ENCODE measurements at regions not wholly inside any gene's neighbourhood (a gene's known extent, or its start where the extent isn't known, plus 50 kb on each side); places are given as distances from the start of the nearest gene placed in this dataset.

- H3K36me3 ChIP-seq = no peaks in the 10 kb centered on the region
- no peaks in the 10 kb centered on the region for H3K9me3 ChIP-seq
- no peak for DNase-seq (ENCODE audit: low spot score in 2 of 2)
- 65% methylated on average over 10 of the region's 10 CpGs for WGBS
- no peak overlapping the region for H3K4me3 ChIP-seq
- peaks cover 11% of the 10 kb centered on the region for H3K27me3 ChIP-seq
- TF ChIP-seq CTCF (IDR thresholded peaks at IDR 0.05) (no peak), POLR2AphosphoS5 (IDR thresholded peaks at IDR 0.05) (no peak), POLR2A (IDR thresholded peaks at IDR 0.05) (no peak), EP300 (IDR thresholded peaks at IDR 0.05) (no peak)
- H3K27ac ChIP-seq = no peak overlapping the region
- H3K4me1 ChIP-seq = peaks cover 4% of the 10 kb centered on the region
Measured at GRCh38 chr2:65700004-65700651, 267.7 kb upstream of the SPRED2 start.

- WGBS = 39% methylated on average over 5 of the region's 5 CpGs
Measured at GRCh38 chr2:65691816-65692215, 259.4 kb upstream of the SPRED2 start.

GRCh38 chr2:65688141-65688886, 255.9 kb upstream of the SPRED2 start:
- TF ChIP-seq POLR2AphosphoS5 (IDR thresholded peaks at IDR 0.05) (no peak), POLR2A (IDR thresholded peaks at IDR 0.05) (no peak), CTCF (IDR thresholded peaks at IDR 0.05) (no peak), EP300 (IDR thresholded peaks at IDR 0.05) (no peak)
- Histone ChIP-seq H3K9me3 (no peaks in the 10 kb centered on the region), H3K4me1 (peaks cover 4% of the 10 kb centered on the region), H3K4me3 (no peak overlapping the region), H3K36me3 (no peaks in the 10 kb centered on the region), H3K27ac (no peak overlapping the region), H3K27me3 (peaks cover 2% of the 10 kb centered on the region)
- DNase-seq (ENCODE audit: low spot score in 2 of 2) = no peak
- 67% methylated on average over 4 of the region's 4 CpGs for WGBS

More at GRCh38 chr2:65691816-65692215, 259.4 kb upstream of the SPRED2 start:
- DNase-seq (ENCODE audit: low spot score in 2 of 2) = no peak
- H3K36me3 ChIP-seq = no peaks in the 10 kb centered on the region
- peaks cover 1% of the 10 kb centered on the region for H3K4me1 ChIP-seq
- H3K27me3 ChIP-seq = peaks cover 3% of the 10 kb centered on the region
- H3K27ac ChIP-seq = no peak overlapping the region
- H3K9me3 ChIP-seq = no peaks in the 10 kb centered on the region
- TF ChIP-seq EP300 (IDR thresholded peaks at IDR 0.05) (no peak), POLR2A (IDR thresholded peaks at IDR 0.05) (no peak), POLR2AphosphoS5 (IDR thresholded peaks at IDR 0.05) (no peak), CTCF (IDR thresholded peaks at IDR 0.05) (no peak)
- H3K4me3 ChIP-seq = no peak overlapping the region

GRCh38 chr2:65687614-65688013, 255.2 kb upstream of the SPRED2 start:
- H3K36me3 ChIP-seq = no peaks in the 10 kb centered on the region
- H3K27me3 ChIP-seq = no peaks in the 10 kb centered on the region
- WGBS = 91% methylated on average over 9 of the region's 9 CpGs
- no peak overlapping the region for H3K4me3 ChIP-seq
- H3K27ac ChIP-seq = no peak overlapping the region
- no peak for DNase-seq (ENCODE audit: low spot score in 2 of 2)
- TF ChIP-seq POLR2AphosphoS5 (IDR thresholded peaks at IDR 0.05) = no peak
- TF ChIP-seq POLR2A (IDR thresholded peaks at IDR 0.05) = no peak
- no peak for TF ChIP-seq CTCF (IDR thresholded peaks at IDR 0.05)
- no peak for TF ChIP-seq EP300 (IDR thresholded peaks at IDR 0.05)
- H3K9me3 ChIP-seq = no peaks in the 10 kb centered on the region
- peaks cover 4% of the 10 kb centered on the region for H3K4me1 ChIP-seq

- Histone ChIP-seq H3K4me3 (no peak overlapping the region), H3K27ac (no peak overlapping the region), H3K4me1 (peaks cover 4% of the 10 kb centered on the region), H3K9me3 (no peaks in the 10 kb centered on the region), H3K27me3 (no peaks in the 10 kb centered on the region), H3K36me3 (no peaks in the 10 kb centered on the region)
- WGBS = 35% methylated on average over 5 of the region's 5 CpGs
- DNase-seq (ENCODE audit: low spot score in 2 of 2) = no peak
- no peak for TF ChIP-seq CTCF (IDR thresholded peaks at IDR 0.05)
- TF ChIP-seq EP300 (IDR thresholded peaks at IDR 0.05) = no peak
- no peak for TF ChIP-seq POLR2A (IDR thresholded peaks at IDR 0.05)
- TF ChIP-seq POLR2AphosphoS5 (IDR thresholded peaks at IDR 0.05) = no peak
Measured at GRCh38 chr2:65686928-65687521, 254.6 kb upstream of the SPRED2 start.

All from suprapubic skin (tissue), 4 donors.